ENCODE measurements at regions not wholly inside any gene's neighbourhood (a gene's known extent, or its start where the extent isn't known, plus 50 kb on each side); places are given as distances from the start of the nearest gene placed in this dataset.

DNA sequence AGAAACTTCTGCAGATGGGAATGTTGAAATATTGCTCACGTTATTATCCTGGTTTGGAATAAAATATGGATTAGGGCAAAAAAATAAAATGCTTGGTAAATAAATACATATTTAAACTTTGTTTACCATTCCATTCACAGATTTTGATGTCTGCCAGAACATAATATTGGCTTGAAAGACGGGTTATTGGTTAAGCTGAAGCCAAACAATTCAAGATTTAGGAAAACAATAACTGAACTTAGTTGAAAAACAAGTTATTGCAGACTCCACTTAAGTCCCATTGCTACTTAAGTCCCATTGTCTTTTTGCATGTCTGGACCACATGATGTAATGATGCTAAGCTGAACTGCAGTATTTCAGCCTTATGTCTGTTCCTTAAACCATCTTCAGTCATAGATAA lies 722.5 kb downstream of the FAT4 start:
- no peak for DNase-seq (ENCODE audit: low spot score)

GRCh38 chr4:126038502-126039144 lies 723.9 kb downstream of the FAT4 start:
- no peak for DNase-seq (ENCODE audit: low spot score)

DNA sequence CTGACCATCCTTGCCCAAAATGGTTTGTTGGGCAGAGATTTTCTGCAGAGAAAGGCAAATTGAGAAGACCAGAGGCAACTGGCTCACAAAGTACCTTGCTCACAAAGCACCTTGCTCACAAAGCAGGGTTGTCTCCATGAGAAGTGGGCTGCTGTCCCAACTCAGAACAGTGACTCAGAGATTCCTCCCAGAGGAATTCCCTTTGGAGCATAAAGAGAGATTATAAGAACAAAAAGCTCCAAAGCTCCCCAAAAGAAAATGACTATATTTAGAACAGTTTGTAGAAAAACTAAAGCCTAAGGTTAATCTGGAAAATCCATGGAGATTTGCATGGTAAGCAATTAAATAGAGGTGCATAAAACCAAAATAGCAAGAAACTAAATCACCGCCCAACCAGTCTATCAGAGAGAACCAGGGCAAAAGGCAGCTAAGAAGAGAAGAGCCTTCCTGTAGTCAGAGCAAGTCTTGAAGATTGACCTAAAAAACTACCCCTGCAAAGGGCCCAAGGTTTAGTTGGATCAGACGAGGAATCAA lies 731.4 kb downstream of the FAT4 start:
- DNase-seq (ENCODE audit: low spot score), result no peak

GRCh38 chr4:126047114-126047513 lies 732.4 kb downstream of the FAT4 start:
- DNase-seq (ENCODE audit: low spot score), result no peak

DNA sequence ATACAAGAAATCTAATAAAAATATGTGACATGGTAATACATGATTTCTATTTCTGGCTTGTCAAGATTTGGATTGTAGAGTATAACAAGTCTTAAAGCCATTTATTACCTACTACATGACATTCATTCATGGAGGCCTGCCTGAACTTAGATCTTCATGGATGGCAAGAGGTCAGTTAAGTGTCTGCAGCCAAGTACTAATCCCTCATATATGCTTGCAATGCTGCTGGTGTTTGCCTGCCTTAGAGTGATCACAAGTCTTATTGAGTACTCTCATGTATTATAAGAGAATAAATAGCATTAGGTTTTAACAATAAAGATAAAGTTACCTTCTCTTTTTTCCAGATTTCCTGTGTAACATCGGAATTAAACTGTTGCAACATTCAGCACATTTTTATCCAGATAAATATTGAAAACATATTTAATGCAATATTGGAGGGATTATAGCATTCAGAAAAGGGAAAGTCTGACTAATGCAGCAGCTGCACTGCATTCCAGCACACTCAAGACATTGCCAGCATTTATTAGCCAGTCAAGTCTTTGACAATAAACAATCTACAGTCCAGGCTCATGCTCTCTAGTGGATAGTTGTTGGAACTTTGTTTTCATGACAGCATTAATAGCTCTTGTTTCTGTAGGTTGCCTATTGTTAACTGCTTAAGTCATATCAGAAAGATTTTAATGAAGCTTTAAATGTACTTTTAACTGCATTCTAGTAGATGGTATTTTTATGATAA lies 737.1 kb downstream of the FAT4 start:
- DNase-seq (ENCODE audit: low spot score), result no peak

DNA sequence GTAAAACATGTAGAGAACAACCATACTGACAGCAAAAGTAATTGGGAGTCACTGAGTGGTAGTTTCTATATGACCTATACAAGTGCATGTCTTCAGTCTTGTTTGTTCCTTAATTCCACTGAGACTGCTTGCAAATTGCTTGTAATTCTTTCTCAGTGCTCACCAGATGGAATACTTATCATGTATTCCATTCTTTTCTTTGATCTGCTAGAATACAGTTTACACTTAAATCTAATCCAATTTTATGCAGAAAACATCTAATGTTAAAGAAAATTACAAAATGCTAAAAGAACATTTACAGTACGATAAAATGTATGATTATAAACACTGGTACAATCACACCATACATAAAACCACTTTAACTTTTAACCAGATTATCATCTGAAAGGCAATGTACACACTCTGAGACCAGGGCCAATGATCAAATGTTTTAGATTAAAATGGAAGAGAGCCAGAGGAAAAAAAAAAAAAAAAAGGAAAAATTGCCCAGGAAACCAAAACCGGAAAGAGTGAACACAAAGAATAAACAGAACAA lies 741.4 kb downstream of the FAT4 start:
- DNase-seq (ENCODE audit: low spot score), result no peak

GRCh38 chr4:126057371-126057770 lies 742.6 kb downstream of the FAT4 start:
- DNase-seq (ENCODE audit: low spot score), result no peak

GRCh38 chr4:126058596-126058995 lies 743.8 kb downstream of the FAT4 start:
- no peak for DNase-seq (ENCODE audit: low spot score)

DNA sequence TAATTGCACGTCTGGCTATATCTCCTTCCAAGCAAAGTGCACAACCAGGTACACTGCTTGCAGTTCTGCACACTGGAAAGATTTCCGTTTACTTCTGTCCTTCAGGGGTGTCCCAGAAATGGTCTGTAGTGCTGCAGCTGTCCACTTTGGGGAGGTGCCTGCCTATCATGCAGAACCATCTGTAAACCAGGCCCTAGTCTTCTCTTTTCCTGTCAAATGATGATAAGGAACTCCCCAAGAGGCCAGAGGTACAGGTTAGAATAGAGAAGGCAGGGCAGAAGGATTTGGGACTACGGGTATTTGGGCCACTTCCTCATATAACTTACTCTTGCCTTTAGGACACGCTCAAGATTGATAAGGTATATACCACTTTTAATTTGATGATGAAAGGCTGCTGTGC lies 746.9 kb downstream of the FAT4 start:
- DNase-seq (ENCODE audit: low spot score), result no peak

DNA sequence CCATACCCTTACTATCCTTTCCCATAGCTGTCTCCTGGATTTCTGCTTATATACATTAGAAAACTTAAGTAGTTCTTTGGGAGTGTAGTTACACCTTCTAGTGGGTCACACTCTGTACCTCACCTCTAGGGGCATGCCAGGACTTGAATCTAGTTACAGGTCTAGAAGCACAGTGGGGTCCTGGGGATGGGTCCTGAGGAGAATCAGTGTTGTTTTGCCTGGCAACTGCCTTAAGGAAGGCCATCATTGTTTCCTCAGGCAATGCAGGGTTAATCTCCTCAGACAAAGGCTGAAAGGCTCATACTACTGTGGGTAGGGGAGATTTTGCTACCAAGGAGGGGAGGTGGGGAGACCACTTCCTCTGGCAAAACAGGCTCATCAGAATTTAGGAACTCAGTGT lies 750.3 kb downstream of the FAT4 start:
- DNase-seq (ENCODE audit: low spot score), result no peak

DNA sequence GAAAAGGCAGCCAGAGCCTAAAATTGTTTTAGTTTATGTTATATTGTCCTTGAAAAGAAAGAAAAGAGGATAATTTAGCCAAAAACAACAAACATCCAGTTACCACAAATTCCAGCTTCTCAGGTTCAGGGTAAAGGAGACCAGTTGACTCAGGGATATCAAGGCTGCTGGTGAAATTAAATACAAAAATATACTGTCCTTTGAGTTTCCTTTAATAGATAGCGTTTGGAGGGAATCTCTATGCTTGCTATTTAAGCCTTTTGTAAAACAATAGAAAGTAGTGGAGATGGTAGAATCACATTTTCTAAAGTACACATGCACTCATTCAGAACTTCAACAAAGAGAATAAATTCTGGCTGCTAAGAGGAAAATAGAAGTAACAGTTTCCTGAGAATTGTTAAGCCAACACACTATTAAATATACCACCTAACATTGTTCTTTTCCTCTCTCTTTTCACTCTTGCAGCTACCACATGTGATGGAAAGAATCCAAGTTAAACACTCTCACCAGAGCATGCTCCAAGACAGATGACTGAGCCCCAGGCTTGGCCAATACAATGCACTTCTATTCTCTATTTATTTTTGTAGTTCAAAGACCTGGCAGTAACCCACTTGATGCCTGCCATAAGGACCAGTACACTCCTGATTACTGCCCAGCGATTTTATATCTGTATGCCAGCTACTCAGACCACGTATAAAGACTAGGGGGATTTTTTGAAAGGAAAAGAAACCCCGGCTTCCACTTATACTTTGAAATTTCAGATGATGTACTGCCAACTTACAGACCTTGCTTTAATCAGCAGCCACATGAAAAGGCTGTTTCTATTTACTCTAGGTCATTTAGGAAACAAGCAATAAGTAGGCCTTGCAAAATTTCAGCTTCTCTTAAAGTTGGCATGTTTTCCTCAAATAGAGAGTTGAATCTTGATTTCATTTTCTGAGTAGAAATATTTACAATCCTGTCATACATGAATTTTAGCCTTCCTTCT lies 756.9 kb downstream of the FAT4 start:
- DNase-seq (ENCODE audit: low spot score), result peak; percentile 27

- DNase-seq (ENCODE audit: low spot score), result no peak
These were observed 766.6 kb downstream of the FAT4 start for GRCh38 chr4:126081336-126081735.

DNA sequence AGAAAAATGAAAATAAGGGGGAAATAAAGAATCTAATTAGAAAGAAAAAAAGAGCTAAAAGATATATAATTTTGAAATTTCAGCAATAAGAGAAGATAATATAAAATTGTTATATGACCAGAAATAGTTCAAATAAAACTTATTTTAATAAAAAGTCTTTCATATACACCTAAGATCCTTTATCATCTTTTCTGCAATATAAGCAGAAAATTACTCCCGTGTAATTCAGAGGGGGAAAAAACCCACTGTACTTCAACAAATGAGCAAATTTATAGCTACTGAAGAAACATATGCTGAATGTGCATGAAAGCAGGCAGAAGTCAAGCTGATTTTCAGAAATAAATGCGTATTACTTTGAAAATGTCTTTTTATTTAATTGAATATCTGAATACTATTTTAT lies 771.3 kb downstream of the FAT4 start:
- DNase-seq (ENCODE audit: low spot score), result no peak

- DNase-seq (ENCODE audit: low spot score), result no peak
These were observed 772.3 kb downstream of the FAT4 start for GRCh38 chr4:126087101-126087500.

GRCh38 chr4:126097155-126097799 lies 782.5 kb downstream of the FAT4 start:
- DNase-seq (ENCODE audit: low spot score), result no peak

DNA sequence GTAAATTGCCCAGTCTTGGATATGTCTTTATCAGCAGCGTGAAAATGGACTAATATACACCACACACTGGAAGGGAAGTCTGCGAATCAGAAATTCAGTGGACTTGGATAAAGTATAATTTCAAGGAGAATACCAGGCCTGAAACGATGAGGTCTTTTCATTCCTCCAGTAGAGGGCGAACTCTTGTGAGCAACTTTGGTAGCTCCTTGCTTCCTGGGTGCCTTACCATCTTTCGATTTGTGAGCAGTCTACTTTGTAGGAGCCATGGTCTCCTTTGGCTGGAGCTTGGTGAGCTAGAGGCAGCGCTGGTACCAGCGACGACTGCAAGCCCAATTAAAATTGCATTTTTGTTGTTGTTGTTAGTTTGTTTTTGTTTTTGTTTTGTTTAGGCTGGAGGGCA lies 791.9 kb downstream of the FAT4 start:
- no peak for DNase-seq (ENCODE audit: low spot score)

DNA sequence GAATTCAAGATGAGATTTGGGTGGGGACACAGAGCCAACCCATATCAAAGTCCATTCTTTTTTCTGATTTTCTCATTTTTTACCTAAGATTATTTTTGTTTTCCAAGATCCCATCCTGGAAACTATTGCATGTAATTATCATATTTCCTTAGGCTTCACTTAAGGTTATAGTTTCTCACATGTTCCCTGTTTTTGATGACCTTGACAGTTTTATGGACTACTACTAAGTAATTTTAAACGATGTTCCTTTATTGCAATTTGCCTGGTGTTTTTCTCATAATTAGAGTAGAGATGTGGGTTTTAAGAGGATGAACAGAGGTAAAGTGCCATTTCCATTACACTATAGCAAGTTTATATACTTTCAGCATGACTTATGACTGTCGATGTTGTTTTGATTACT lies 795.1 kb downstream of the FAT4 start:
- no peak for DNase-seq (ENCODE audit: low spot score)

GRCh38 chr4:126113058-126113457 lies 798.3 kb downstream of the FAT4 start:
- DNase-seq (ENCODE audit: low spot score), result no peak

GRCh38 chr4:126123611-126124325 lies 809.0 kb downstream of the FAT4 start:
- no peak for DNase-seq (ENCODE audit: low spot score)

GRCh38 chr4:126124818-126125217 lies 810.1 kb downstream of the FAT4 start:
- no peak for DNase-seq (ENCODE audit: low spot score)

DNA sequence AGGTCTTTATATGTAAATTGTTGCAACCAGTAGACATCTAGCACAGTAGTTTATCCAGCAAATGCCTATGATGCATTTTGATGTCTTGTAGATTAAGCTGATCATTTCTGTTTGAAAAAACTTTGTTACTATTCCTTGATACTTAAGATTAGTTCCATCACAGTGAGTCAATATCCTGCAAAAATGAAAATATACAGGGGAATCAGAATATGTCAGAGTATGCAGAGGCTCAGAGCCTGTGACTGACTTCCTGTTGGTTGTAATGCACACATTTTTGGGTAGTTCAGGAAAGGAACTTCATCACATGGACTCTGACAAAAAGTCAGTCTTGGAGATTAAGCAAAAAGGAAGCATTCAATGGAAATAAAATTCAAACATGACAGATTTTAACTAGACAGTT lies 815.5 kb downstream of the FAT4 start:
- DNase-seq (ENCODE audit: low spot score), result no peak

Measured in mucosa of gallbladder (tissue), 1 donor.